ENCODE measurements at regions not wholly inside any gene's neighbourhood (a gene's known extent, or its start where the extent isn't known, plus 50 kb on each side); places are given as distances from the start of the nearest gene placed in this dataset.

GRCh38 chr3:127444761-127445160, 145.8 kb downstream of the TPRA1 start:
- Histone ChIP-seq H3K4me3 (replicated peaks in 1 of 2; ENCODE audit: low read depth in 1 of 2, low read length in 2 of 2) (no peak overlapping the region), H3K9me2 (ENCODE audit: insufficient read depth) (no peaks in the 10 kb centered on the region), H3K9ac (ENCODE audit: low read length) (no peak overlapping the region), H3K79me2 (ENCODE audit: insufficient read depth, low read length) (no peaks in the 10 kb centered on the region), H3K27me3 (ENCODE audit: insufficient read depth, low read length) (no peaks in the 10 kb centered on the region), H3K36me3 (ENCODE audit: control insufficient read depth in 1 of 2, insufficient read depth in 2 of 2, low read length in 2 of 2) (no peaks in the 10 kb centered on the region), H3K4me2 (ENCODE audit: low read length) (no peak overlapping the region), H3K9me3 (ENCODE audit: control insufficient read depth in 1 of 2, insufficient read depth in 1 of 2, low read depth in 1 of 2, low read length in 2 of 2) (no peaks in the 10 kb centered on the region), H2AFZ (ENCODE audit: low read depth, low read length, poor library complexity, severe bottlenecking) (no peak overlapping the region), H3K4me1 (ENCODE audit: control insufficient read depth in 1 of 2, insufficient read depth in 2 of 2, low read length in 2 of 2) (no peaks in the 10 kb centered on the region), H4K20me1 (ENCODE audit: insufficient read depth) (no peaks in the 10 kb centered on the region), H3K27ac (ENCODE audit: low read depth, low read length) (no peak overlapping the region)
- BruUV-seq (replicated peaks) = no TSS peak
- intact Hi-C loops (cut with micrococcal nuclease) = no loop called here
- ChIA-PET RAD21 (ENCODE audit: low non-redundant PET in 1 of 2, low total read pairs in 2 of 2, uncharacterized antibody in 2 of 2, unreplicated experiment in 2 of 2) (no interaction called here), POLR2A (no interaction called here), CTCF (no interaction called here)
- ATAC-seq (no peak), DNase-seq (ENCODE audit: low read depth, low spot score) (no peak)
- no peak for TF ChIP-seq ZFX (IDR thresholded peaks at IDR 0.05)
- TF ChIP-seq EZH2 (IDR thresholded peaks at IDR 0.05) = no peak
- no peak for TF ChIP-seq SP1 (IDR thresholded peaks at IDR 0.05; ENCODE audit: low read depth)
- no peak for TF ChIP-seq ZNF274 (IDR thresholded peaks at IDR 0.05; ENCODE audit: low read depth, low read length)
- no peak for TF ChIP-seq EZH2phosphoT487 (IDR thresholded peaks at IDR 0.05; ENCODE audit: borderline replicate concordance)
- no peak for TF ChIP-seq ATF3 (IDR thresholded peaks at IDR 0.05)
- TF ChIP-seq JUND (IDR thresholded peaks at IDR 0.05) = no peak
- no peak for TF ChIP-seq REST (IDR thresholded peaks at IDR 0.05; ENCODE audit: low read depth)
- TF ChIP-seq RAD21 (IDR thresholded peaks at IDR 0.05; ENCODE audit: low read depth) = no peak
- TF ChIP-seq TCF7L2 (IDR thresholded peaks at IDR 0.05; ENCODE audit: borderline replicate concordance, extremely low read depth, insufficient read depth, insufficient read length) = no peak
- no peak for TF ChIP-seq POLR2AphosphoS5 (IDR thresholded peaks at IDR 0.05; ENCODE audit: low read depth, low read length)
- TF ChIP-seq CBX3 (IDR thresholded peaks at IDR 0.05; ENCODE audit: low read depth) = no peak
- TF ChIP-seq EGR1 (IDR thresholded peaks at IDR 0.05; ENCODE audit: low read depth) = no peak
- TF ChIP-seq MAX (IDR thresholded peaks at IDR 0.05) = no peak
- no peak for TF ChIP-seq CTCF (IDR thresholded peaks at IDR 0.05 in 2 of 3, conservative IDR thresholded peaks at IDR 0.05 in 1 of 3; ENCODE audit: borderline replicate concordance in 1 of 3, insufficient read depth in 1 of 3, low read depth in 2 of 3, low read length in 2 of 3)
- TF ChIP-seq POLR2A (IDR thresholded peaks at IDR 0.05; ENCODE audit: borderline replicate concordance, extremely low read depth, insufficient read depth, insufficient read length) = no peak
- no peak for TF ChIP-seq ELF1 (IDR thresholded peaks at IDR 0.05; ENCODE audit: borderline replicate concordance, low read depth)
- TF ChIP-seq SIN3A (IDR thresholded peaks at IDR 0.05; ENCODE audit: low read depth) = no peak

All from HCT116 (cell line).